ENCODE measurements at regions not wholly inside any gene's neighbourhood (a gene's known extent, or its start where the extent isn't known, plus 50 kb on each side); places are given as distances from the start of the nearest gene placed in this dataset.

DNA sequence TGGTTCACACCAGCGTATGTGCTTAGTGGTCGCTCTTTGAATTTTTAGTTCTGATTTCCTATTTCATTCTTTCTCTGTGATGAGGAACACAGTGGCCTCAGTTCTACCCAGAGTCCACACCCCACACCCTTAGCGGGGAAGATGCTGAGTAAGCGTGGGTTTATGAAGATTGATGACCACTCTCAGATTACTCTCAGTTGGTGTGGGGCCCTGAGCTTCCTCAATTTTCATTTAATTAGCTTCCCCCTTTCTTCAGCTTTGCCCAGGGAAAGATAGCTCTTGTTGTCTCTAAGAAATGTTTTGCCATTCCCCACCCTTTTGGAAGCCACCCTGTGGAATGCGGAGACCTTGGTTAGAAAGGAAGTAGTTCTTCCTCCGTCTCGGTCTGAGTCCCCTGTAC is 299.9 kb upstream of the PROX1 start:
- TF ChIP-seq, protein P1, sequence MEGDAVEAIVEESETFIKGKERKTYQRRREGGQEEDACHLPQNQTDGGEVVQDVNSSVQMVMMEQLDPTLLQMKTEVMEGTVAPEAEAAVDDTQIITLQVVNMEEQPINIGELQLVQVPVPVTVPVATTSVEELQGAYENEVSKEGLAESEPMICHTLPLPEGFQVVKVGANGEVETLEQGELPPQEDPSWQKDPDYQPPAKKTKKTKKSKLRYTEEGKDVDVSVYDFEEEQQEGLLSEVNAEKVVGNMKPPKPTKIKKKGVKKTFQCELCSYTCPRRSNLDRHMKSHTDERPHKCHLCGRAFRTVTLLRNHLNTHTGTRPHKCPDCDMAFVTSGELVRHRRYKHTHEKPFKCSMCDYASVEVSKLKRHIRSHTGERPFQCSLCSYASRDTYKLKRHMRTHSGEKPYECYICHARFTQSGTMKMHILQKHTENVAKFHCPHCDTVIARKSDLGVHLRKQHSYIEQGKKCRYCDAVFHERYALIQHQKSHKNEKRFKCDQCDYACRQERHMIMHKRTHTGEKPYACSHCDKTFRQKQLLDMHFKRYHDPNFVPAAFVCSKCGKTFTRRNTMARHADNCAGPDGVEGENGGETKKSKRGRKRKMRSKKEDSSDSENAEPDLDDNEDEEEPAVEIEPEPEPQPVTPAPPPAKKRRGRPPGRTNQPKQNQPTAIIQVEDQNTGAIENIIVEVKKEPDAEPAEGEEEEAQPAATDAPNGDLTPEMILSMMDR (IDR thresholded peaks at IDR 0.05) = no peak
- TF ChIP-seq POLR2AphosphoS5 (IDR thresholded peaks at IDR 0.05) = no peak
- no peak for TF ChIP-seq EP300 (IDR thresholded peaks at IDR 0.05)
